IMR-90 (cell line): ENCODE measurements at regions not wholly inside any gene's neighbourhood (a gene's known extent, or its start where the extent isn't known, plus 50 kb on each side); places are given as distances from the start of the nearest gene placed in this dataset.

Experiments
- BHLHE40 ChIP-seq: fragments of 150-350 bp; IDR thresholded peaks from 2 replicates; pipeline ENCODE4 v1.6.1; 2016; ENCODE audit warnings: mild to moderate bottlenecking, low read depth, low read length
- CEBPB ChIP-seq: IDR thresholded peaks from 2 replicates; pipeline ENCODE4 v1.6.1; 2012; ENCODE audit warnings: low read depth, low read length, improper control_type of control experiment
- CTCF ChIP-seq: conservative IDR thresholded peaks from 2 replicates; pipeline ENCODE4 v1.5.1; 2012; ENCODE audit warnings: mild to moderate bottlenecking, low read depth, low read length, improper control_type of control experiment
- FOS ChIP-seq: fragments of 150-350 bp; IDR thresholded peaks from 2 replicates; pipeline ENCODE4 v1.6.1; 2016; ENCODE audit warnings: low read depth, low read length
- POLR2A ChIP-seq: IDR thresholded peaks from 2 replicates; pipeline ENCODE4 v1.6.1; 2012; ENCODE audit warnings: mild to moderate bottlenecking, low read depth, low read length
- RAD21 ChIP-seq: IDR thresholded peaks from 2 replicates; pipeline ENCODE4 v1.6.1; 2012; ENCODE audit warnings: low read length, improper control_type of control experiment
- RCOR1 ChIP-seq: IDR thresholded peaks from 2 replicates; pipeline ENCODE4 v1.6.1; 2012; ENCODE audit warnings: mild to moderate bottlenecking, low read length, improper control_type of control experiment; ENCODE audit not compliant: insufficient replicate concordance
- RFX5 ChIP-seq: IDR thresholded peaks from 2 replicates; pipeline ENCODE4 v1.8.0; 2012; ENCODE audit warnings: low read depth, mild to moderate bottlenecking, low read length, moderate library complexity
- USF2 ChIP-seq: fragments of 150-350 bp; IDR thresholded peaks from 2 replicates; pipeline ENCODE4 v1.6.1; 2017; ENCODE audit warnings: mild to moderate bottlenecking, antibody characterized with exemption, low read length, low read depth

GRCh38 chr6:68141190-68141589 lies 493.9 kb upstream of the ADGRB3 start:
- TF ChIP-seq BHLHE40 = no peak
- TF ChIP-seq CTCF = no peak
- TF ChIP-seq POLR2A = no peak
- TF ChIP-seq RAD21 = no peak
- no peak for TF ChIP-seq CEBPB
- TF ChIP-seq FOS = no peak
- no peak for TF ChIP-seq RFX5
- TF ChIP-seq USF2 = no peak
- TF ChIP-seq RCOR1 = no peak
